HTR-8/SVneo (cell line): ENCODE measurements at regions not wholly inside any gene's neighbourhood (a gene's known extent, or its start where the extent isn't known, plus 50 kb on each side); places are given as distances from the start of the nearest gene placed in this dataset.
"Not testable (repeated sequence)": the region's sequence is repeated elsewhere in the genome, so short reads cannot be mapped to it uniquely, and the experiment has no call there.

Experiments used
- DNase-seq: peaks from one replicate; pipeline ENCODE4 v3.0.0; 2011; ENCODE audit warnings: low spot score, mixed read lengths; ENCODE audit not compliant: insufficient read length
- FAIRE-seq: peaks from 2 replicates; lab custom pipeline; 2011; peaks lifted over from hg19 to GRCh38; lab: Jason Lieb, UNC

- FAIRE-seq, DNase-seq: not testable (repeated sequence)
These were observed 51.2 kb upstream of the MB21D2 start for GRCh38 chr3:192968901-192969300.

DNA sequence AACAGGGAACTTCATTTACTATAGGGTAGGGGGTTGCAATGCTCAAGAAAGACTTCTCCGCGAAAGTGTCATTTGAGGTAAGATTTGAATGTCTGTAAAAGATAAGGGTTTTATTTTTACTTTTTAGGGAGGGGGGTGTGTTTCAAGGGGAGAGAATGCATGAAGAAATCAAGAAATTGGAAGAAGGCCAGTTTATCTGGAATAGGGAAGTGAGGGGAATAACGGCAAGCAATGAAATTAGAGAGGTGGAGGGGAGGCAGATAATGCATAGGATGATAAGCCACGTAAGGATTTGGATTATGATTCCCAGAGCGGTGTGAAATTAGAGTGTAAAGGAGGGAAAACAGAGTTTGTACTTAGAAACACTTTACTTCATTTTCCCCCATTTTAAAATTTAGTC is 63.0 kb upstream of the MB21D2 start:
- no peak for FAIRE-seq

GRCh38 chr3:192986379-192986778 is 68.7 kb upstream of the MB21D2 start:
- DNase-seq (no peak), FAIRE-seq (no peak)

More for the DNA sequence above, 63.0 kb upstream of the MB21D2 start:
- no peak for DNase-seq

DNA sequence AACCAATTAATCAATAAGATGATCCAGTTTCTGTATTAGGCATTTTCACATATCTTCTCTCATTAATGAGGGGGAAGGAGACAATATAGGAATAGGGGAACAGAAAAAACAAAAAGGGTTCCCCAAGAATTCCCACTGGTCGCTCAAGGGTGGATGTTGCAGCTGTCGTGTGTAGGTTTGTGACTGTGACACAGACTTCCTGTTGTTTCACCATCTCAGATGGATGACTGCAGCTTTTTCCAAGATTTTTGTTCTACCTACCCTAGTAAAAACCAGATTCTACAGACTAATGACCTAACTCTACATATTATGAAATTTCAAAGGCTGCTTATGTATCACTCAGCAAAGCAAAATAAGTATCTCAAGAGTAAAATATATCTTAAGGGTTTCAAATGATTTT is 73.7 kb upstream of the MB21D2 start:
- no peak for DNase-seq
- FAIRE-seq, result no peak

- FAIRE-seq (no peak), DNase-seq (no peak)
These were observed 74.7 kb upstream of the MB21D2 start for GRCh38 chr3:192992361-192992760.

- DNase-seq, result no peak
- FAIRE-seq, result no peak
These were observed 75.8 kb upstream of the MB21D2 start for GRCh38 chr3:192993411-192993810.

DNA sequence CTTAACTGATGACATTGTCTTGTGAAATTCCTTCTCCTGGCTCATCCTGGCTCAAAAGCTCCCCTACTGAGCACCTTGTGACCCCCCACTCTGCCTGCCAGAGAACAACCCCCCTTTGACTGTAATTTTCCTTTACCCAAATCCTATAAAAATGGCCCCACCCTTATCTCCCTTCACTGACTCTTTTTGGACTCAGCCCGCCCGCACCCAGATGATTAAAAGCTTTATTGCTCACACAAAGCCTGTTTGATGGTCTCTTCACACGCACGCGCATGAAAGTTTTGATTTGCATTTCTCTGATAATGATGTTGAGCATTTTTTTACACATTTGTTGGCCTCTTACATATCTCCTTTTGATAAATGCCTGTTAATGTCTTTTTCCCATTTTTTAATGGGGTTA is 83.5 kb upstream of the MB21D2 start:
- not testable (repeated sequence) for DNase-seq, FAIRE-seq

DNA sequence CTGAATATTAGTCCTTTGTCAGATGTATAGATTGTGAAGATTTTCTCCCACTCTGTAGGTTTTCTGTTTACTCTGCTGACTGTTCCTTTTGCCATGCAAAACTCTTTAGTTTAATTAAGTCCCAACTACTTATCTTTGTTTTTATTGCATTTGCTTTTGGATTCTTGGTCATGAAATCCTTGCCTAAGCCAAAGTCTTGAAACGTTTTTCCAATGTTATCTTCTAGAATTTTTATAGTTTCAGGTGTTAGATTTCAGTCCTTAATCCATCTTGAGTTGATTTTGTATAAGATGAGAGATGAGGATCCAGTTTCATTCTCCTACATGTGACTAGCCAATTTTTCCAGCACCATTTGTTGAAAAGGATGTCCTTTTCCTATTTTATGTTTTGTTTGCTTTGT is 86.0 kb upstream of the MB21D2 start:
- DNase-seq, FAIRE-seq: not testable (repeated sequence)

GRCh38 chr3:193008654-193009053 is 91.0 kb upstream of the MB21D2 start:
- DNase-seq, result no peak
- FAIRE-seq, result no peak

GRCh38 chr3:193010191-193010590 is 92.5 kb upstream of the MB21D2 start:
- FAIRE-seq (no peak), DNase-seq (no peak)

GRCh38 chr3:193011958-193012357 is 94.3 kb upstream of the MB21D2 start:
- FAIRE-seq (no peak), DNase-seq (no peak)

DNA sequence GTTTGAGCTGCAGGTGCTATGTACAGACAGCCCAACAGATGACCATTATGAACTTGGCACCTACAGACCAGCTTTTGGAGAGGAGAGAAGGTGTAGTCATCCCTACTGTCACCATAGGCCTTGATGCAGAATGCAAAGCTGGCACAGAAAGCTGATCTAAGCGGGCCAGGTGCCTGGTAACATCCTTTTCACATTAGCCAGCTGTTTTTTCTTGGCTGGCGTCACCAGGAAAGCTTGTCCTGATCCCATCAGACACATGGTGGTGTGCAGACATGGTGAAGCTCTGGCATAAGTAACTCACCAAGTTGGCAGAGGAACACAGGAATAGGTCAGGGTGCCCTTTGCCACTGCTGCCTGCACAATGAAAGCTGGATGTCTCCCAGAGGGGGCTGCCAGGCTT is 97.2 kb upstream of the MB21D2 start:
- FAIRE-seq, result no peak
- DNase-seq, result no peak

DNA sequence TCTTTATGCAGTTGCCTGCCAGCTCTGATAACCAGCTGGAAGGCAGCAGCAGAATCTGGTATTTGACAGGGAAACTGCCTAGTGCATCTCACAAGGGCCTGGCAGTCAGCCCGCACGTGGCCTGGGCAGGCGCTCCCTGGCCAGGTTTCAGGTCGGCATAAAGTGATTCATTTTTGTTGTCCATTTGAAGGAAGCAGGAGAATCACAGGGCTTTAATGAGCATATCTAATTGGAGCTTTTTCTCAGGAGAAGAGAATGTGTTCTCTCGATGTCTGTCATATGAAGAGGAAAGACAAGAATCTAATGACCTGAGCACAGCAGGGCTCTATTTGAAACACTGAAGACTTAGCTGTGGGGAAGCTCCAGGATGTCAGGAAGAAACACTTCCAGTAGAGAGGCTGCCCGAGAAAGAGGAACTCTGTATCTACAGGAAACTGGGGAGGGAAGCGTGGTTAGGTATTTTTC is 98.8 kb upstream of the MB21D2 start:
- FAIRE-seq, result no peak

DNA sequence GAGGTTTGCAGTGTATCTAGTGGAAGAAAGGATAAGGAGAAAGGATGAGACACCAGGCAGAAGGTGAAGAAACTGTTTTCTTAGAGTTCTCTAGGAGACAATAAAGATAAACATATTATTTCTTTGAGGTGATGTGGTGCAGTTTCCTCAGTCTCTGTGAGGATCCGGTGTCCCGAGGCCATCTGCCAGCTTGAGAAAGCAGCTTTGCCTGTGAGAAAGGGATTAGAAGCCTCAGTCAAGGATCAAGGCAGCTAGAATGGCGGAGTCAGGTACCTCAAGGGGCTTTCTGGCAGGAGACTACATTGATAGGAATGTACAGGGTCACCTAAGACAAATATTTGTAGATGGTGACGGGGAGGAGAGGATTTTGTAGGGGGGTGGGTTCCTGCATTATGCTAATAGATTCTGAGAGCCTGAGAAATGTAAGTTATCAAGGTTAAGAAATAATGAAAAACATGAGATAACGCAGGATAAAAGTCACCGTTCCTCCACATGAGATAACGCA is 103.9 kb upstream of the MB21D2 start:
- FAIRE-seq (no peak), DNase-seq (no peak)

More for the DNA sequence above, 98.8 kb upstream of the MB21D2 start:
- no peak for DNase-seq

DNA sequence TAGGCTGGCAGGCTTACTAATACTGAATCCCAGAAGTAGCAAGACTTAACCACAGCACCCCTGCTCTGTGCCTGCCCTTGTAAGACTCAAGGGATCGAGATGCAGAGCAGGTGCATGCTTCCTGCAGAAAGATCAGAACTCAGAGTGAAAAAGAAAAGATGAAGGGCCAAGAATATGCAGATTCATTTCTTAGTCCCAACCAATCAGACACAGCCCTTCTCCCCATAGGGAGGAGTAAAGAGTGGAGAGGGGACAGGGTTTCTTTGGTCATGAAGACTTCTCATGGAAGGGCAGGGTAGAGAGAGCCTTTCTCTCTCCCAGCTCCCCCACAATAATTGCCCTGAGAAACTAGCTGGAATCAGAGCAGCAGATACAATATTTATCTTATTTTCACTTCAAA is 105.6 kb upstream of the MB21D2 start:
- DNase-seq, result no peak
- no peak for FAIRE-seq

- FAIRE-seq (no peak), DNase-seq (no peak)
These were observed 110.6 kb upstream of the MB21D2 start for GRCh38 chr3:193028258-193028657.

- DNase-seq, result no peak
- no peak for FAIRE-seq
These were observed 112.1 kb upstream of the MB21D2 start for GRCh38 chr3:193029800-193030199.

GRCh38 chr3:193030276-193030675 is 112.6 kb upstream of the MB21D2 start:
- DNase-seq (no peak), FAIRE-seq (no peak)

- FAIRE-seq, result no peak
These were observed 114.3 kb upstream of the MB21D2 start for GRCh38 chr3:193031911-193032310.

DNA sequence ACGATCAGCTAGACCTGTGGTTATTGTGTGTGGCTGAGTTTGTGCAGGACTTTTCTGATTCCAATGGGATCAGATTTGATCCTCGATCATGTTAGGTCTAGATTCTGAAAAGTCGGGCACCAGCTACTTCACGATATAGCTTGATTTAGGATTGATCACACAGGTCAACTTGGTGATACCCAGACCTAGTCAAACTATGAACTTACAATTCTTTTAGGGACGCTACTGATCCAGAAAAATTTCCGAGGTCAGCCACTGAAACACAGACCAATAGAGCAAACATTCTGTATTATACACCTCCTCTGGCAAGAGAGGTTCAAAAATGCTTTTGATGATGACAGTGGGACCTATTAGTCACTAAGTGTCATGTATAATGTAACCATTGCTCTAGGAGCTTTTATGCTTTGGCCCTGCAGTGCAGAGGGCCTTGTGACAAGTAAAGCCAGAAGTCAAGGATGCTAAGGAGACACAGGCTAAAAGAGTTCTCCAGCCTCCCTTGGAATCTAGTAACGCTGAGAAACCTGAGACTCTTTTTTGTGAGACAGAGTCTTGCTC is 115.6 kb upstream of the MB21D2 start:
- DNase-seq (no peak), FAIRE-seq (no peak)

More at GRCh38 chr3:193031911-193032310, 114.3 kb upstream of the MB21D2 start:
- DNase-seq, result no peak

DNA sequence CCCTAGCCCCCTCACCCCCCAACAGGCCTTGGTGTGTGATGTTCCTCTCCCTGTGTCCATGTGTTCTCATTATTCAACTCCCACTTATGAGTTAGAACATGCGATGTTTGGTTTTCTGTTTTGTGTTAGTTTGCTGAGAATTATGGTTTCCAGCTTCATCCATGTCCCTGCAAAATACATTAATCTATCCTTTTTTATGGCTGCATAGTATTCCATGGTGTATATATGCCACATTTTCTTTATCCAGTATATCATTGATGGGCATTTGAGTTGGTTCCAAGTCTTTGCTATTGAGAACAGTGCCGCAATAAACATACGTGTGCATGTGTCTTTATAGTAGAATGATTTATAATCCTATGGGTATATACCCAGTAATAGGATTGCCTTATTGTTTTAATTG is 120.2 kb upstream of the MB21D2 start:
- not testable (repeated sequence) for FAIRE-seq, DNase-seq

- DNase-seq (no peak), FAIRE-seq (no peak)
These were observed 121.4 kb upstream of the MB21D2 start for GRCh38 chr3:193039058-193039457.
